CD1c-positive myeloid dendritic cell (primary cell): ENCODE measurements at regions not wholly inside any gene's neighbourhood (a gene's known extent, or its start where the extent isn't known, plus 50 kb on each side); places are given as distances from the start of the nearest gene placed in this dataset.
"Not testable (repeated sequence)": the region's sequence is repeated elsewhere in the genome, so short reads cannot be mapped to it uniquely, and the experiment has no call there.

Experiments
- DNase-seq: peaks from one replicate; pipeline ENCODE4 v3.0.0-alpha.2; 2016; ENCODE audit errors: extremely low spot score

DNA sequence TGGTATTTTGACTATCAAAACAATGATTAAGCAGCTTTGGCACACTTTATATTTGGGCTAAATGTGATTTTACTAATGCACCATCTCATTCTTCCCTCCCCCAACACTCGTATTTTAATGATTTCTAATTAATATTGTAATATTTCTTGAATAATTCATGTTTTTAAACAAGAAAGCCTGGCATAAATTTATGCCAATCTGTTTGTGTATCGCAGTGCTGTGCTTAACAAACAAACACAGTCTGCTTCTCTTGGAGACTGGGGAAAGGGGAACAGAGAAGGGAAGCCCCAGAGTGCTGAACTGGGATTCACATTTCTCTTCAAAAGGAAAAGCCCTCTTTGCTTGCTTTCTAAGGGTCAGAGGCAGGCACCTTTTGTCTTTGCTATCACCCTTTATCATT lies 496.9 kb upstream of the STXBP6 start:
- no peak for DNase-seq

DNA sequence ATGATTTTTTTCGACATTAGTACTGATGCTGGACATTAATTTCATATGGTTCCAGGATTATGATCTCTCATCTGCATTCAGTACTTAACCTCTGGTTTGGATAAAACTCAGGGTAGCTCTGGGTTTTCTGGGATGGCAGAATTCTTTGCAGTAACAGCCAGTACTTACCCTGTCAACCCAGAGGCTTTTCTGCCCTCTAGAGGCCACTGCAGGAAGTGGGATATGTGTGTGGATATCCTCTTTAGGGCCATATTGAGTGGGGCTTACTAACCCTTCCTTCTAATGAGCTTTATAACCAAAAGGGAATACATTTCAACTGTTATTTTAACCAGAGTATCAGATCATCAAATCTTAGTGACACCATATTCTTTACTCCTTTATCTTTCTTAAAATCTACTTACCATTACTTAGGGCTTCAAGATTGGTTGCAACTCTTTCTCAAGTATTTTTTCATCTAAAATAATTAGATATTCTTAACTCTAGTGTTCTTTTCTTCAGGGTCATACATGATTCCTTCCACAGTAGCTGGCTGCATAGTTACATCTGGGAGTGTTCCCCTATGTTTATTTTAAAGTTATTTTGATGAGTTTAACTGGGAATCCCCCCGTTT lies 488.0 kb upstream of the STXBP6 start:
- peak; percentile 2 for DNase-seq

DNA sequence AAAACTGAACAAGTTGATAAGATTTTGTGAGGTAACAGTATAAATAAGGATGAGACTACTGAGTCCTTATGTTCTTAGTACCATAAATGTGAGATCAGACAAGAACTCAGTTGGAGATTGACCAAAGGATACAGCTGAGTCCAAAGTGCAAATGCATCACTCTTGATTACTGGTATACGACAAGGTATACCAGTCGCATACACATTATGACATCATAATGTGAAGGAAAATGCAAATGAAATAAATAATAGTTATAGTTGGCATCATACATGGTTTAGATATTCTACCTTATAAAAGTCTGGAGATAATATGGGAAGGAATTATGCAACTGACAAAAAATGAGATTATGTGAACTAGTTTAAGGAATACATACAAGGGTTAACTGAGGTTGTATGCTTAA lies 476.3 kb upstream of the STXBP6 start:
- no peak for DNase-seq

DNA sequence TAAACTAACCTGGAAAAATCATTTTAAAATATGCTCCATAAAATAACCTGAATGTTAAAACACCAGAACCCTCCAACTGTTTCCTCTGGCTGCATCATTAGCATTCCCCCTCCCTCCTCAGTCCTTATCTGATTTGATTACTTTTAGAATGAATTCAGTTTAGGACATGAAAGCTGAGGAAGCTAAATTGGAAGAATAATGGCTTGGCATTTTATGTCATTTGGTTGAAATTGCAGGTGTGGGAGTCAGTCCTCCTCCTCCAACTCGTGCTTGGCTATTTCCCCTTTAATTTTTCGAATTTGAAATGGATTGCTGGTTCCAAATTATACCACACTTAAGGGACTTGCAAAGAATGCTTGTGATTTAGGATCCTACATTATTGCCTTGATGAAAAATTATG lies 473.0 kb upstream of the STXBP6 start:
- DNase-seq: no peak

DNA sequence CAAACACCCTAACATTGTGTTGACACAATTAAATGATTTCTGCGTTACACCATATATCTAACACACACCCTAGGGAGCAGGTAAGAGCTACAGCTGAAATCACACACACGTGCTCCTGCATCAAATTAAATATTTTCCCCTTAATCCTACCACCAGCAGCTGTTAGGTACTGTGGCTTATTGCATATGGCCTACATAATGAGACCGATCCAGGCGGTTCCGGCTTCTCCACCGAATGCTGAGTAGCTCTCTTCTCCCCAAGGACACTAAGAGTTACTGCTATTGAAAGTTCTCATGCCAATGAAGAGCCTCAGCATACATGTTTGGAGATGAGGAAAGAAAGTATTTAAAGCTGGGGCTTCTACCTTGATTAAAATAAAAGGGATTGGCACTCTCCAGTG lies 472.2 kb upstream of the STXBP6 start:
- DNase-seq: no peak

DNA sequence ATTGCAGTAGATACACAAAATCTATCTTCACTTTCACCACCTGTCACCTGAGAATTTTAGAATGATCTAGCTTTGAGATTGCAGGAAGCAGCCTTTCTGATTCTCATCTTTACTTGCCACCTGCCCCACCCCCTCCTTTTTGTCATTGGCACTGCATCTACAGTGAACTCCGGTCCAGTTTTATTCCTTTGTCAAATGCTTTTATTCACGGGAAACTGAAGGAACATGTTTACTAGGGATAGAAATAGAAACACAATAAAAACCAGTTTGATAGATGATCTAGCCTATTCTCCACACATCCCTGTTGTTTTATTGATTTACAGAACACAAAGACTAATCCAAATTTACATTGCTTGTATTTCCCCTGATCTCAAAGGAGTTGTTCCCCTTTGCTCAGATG lies 471.7 kb upstream of the STXBP6 start:
- DNase-seq: no peak

DNA sequence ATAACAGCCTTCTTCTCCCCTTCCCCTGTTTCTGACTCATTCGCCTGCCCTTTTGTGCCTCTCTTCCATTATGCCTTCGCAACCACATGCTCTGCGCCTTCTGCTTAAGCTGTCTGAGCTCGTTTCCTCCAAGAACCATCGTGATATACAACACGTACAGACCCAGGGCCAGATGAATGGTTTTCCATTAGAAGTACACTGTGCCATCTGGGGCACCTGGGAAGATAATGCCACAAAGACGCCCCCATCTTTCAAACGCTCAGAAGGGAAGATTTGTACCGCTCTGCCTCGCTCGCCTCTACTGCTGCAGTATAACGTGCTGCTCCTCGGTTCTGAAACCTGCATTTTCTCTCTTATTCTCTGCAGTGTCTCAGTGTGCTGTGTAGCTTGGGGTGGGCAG lies 470.9 kb upstream of the STXBP6 start:
- DNase-seq: no peak

DNA sequence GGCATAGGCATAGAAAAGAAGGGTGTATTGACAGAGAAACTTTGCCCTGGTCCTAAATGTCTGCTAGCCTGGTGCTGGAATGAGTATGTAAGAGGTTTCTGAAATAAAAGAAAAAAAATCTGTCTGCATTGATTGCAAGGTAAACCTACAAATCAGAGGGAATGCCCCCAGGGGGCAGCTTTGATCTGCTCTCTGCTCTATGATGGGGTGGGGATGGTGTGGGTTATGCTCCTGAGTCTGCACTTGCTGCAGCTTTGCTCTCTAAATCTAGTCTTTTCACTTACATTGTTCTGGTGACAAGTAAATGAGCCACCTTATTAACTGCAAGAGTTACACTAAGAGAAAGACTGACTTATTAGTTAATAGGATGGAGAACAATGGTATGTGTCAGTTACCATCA lies 468.4 kb upstream of the STXBP6 start:
- DNase-seq: no peak

DNA sequence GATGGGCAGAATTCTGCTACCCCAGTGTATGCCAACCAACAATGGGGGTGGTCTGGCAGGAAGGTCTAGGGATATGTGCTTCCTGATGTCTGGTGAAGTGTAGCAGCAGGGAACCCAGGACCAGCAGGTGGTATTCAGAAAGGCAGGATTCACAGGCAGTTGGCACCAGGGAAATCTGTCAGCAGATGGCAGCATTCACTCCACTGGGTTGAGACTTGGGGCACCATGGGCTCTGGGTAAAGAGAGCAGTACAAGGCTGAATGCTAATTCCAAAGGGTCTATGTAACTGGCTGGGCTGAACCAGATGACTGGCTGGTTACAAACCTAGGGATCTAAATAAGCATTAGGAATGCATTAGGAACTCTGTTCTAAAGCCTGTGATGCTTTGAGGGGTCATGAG lies 466.9 kb upstream of the STXBP6 start:
- no peak for DNase-seq

DNA sequence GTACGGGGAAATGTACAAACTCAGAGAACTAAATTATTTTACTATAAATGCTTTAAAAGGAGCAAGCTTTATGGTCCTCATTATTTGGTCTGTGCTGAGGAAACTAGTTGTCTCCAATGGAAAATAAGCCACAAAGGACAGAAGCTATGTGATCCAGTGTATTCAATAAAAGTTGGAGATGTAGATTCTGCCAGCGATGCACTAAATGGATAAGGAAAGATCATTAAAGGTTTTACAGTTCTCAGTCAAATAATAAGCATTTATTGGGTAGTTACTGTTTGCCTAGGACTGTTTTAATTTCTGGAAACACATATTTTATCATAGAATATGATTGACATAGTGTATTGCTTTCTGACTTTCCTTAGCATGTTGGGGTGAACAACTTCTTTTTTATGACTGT lies 458.9 kb upstream of the STXBP6 start:
- DNase-seq: no peak

DNA sequence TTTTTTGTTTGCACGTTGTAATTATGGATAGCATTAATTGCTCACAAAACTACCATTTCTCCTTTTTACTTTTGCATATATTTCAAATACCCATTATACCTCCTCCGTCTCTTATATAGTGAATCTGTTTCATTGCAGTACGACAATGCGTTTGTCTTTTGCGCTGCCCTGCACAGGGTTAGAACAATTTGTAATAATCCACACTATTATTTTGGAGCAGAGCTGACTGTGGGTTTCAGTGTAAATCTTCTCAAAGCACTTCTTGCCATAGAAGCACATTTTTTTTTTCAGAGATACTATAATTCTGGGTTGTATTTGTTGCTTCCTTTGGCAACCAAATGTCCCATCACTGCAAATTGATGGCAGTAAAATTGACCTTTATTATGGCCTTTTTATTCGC lies 451.8 kb upstream of the STXBP6 start:
- no peak for DNase-seq

DNA sequence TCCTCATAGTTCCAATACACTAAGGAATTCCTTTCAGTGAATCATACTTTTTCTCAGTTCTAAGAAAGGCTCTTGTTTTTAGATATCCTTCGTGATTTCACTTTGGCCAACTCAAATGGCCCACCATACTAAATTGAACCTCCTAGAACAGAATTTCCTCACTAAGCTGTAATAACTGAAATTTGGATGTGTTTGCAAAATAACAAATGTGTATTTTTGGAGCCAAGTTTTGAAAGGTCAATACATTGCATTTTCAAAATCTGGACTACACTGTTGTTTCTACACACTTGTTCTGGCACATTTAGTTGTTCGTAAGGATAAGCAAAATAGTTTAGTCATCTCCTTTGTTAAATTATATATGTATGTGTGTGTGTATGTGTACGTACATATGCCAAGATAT lies 439.0 kb upstream of the STXBP6 start:
- no peak for DNase-seq

DNA sequence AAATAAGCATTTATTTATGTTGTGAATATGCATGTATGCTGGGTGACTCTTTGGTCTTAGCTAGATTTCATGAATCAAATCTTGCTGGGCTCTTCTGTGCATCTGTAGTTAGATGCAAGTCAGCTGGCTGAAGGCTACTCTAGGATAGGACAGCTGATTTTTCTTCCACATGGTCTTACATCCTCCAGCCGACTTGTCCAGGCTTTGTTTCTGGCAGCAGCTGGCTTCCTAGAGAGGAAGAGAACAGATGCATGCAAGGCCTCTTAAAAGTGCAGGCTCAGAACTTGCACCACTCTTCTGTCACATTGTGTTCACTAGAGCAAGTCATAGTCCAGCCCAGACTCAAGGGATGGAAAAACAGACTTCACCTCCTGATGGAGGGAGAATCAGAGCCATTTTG lies 435.4 kb upstream of the STXBP6 start:
- no peak for DNase-seq

DNA sequence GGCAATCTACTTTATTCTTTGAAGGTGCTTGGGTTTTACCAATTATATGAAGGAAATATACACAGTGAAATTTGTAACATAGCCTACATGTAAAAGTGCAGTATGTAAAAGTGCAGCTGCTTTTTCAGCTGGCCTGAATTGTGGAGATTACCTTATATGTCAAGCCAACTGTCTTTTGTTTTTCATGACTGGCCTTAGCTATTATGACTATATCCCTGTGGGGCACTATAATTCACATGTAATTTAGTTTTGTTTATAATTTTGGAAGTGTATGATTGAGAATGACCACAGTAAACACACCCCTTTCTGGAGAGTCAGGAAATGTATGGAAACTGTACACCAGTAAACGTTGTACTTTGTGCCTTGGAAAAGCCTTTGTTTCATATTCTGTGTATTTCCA lies 435.0 kb upstream of the STXBP6 start:
- no peak for DNase-seq

DNA sequence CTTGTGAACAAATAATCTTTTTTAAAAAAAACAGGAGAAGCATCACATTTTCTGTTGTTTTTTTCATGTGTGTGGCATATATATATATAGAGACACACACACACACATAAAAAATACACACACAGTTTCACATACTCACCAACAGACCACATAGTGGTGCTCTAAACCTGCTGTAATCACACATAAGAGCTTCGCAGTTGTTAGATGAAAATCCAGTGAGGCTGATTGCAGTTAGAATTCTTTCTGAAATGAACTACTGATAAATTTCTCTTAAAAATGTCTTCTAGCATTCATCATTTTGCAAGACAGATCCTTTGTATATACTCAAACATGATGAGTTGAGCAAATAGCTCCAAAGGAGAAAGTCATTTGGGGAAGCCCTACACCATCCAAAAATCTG lies 434.3 kb upstream of the STXBP6 start:
- no peak for DNase-seq

DNA sequence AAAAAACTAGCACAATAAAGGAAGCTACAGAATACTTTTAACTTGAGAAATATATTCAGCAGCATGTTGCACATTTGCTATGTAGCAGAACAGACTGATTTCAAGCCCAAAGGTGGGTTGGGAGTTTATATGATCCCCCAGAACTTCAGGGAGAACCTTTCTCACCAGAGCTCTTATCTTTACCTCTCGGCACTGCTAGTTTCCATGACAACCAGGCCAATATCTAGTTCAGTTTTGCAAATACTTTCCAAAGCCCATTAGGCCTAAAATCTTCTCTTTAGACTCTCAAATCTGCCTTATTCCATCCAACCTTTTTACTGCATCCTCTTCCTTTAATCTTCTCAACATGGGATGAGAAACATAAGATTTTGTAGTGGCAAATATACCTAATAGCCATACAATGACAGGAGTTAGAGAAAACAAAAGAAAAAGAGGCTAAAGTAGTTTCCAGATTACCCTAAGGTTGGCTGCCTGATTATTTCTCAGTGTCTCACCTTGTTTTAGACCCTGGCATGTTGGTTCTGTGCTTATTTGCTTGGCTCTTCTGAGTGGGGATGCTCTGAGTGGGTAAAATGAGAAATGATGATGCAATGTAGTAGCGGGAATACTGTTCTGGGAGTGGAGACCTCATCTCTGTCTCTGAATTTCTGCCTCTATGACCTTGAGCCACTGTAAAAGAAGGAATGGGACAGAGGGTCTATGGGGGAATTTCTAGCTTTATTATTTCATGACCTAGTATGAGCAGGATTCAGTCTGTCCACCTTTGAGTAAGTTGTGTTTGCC lies 427.6 kb upstream of the STXBP6 start:
- DNase-seq: no peak

DNA sequence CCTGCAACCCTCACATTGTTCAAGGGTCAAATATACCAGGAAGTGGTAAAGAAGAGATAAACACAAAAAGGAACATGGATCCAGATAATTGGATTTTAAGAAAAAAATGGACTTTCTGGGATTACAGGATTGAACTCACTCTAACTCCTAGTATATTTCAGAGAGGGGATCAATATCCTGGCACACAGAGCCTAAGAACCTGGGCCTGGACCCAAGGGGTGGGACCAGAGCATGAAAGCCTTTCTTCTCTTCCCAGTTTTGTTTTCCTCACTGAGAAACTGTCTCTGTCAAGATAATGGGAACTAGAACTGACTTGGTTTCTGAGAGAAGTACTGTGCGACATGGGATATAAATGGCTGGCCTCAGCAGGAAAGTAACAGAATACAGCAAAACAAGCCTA lies 422.8 kb upstream of the STXBP6 start:
- no peak for DNase-seq

DNA sequence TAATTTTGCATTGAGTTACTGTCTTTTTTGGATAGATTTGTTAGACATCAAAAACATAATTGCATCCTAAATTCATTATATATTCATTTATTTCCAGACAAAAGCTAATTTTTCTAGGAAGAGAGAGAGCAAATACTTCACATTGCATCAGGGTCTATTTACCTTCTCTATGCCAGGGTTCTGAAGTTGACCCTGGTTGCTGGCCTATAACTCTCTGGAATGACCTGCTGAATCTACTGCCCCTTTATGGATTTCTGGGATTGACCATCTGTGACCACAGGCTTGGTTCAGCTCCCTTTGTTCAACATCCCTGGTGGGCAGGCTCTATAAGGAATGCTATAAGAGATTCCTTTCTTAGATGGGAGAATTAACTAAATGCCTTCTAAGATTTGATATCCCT lies 414.8 kb upstream of the STXBP6 start:
- DNase-seq: no peak

DNA sequence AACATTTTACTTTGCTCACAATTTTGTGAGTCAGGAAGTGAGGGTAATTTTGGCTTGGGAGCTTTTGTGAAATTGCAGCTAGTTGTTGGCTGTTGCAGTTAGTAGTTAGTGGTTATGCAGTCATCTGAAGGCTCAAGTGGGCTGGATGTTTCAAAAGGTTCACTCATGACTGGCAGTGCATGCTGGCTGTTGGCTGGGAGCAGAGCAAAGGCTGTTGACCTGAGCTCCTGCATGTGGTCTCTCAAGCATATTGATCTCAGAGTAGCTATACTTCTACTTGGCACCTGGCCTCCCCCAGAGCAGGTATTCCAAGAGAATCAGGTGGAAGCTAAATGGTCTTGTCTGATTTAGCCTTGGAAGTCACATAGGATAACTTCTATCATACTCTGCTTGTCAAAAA lies 414.1 kb upstream of the STXBP6 start:
- DNase-seq: no peak

DNA sequence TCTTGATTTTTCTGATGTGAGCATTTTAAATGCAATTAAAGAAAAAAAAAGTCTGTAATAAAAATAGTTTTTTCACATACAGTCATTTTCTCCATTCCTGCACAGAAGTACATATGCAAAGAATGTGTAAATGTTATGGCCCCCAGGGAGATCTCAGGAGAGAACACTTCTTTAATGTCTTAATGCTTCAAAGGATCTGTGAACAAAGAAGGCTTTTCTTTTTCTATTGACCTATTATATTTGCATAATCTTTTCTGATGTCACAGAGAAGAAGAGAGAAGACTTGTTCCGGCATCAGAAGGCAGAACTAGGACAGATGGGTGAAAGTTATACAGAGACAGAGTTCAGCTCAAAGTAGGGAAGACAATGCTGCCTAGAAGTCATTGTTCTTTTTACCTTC lies 413.5 kb upstream of the STXBP6 start:
- DNase-seq: no peak

DNA sequence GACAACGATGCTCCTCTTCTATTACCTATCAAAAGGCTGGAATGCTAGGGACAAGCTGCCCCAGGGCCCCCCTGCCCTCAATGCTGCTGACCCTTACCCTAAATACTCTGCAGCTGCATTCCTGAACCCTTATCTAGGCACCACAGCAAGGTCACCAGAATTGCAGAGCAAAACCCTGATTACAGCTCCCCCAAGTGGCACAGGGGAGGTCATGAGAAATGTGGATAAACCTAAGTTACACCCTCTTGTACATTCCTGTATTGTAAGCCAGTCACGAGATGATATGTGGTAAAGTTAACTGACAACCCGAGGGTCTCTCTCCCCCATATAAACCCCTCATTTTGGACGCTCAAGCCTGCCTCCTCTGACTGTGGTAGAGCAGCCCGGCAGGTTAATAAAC lies 411.8 kb upstream of the STXBP6 start:
- DNase-seq: no peak

DNA sequence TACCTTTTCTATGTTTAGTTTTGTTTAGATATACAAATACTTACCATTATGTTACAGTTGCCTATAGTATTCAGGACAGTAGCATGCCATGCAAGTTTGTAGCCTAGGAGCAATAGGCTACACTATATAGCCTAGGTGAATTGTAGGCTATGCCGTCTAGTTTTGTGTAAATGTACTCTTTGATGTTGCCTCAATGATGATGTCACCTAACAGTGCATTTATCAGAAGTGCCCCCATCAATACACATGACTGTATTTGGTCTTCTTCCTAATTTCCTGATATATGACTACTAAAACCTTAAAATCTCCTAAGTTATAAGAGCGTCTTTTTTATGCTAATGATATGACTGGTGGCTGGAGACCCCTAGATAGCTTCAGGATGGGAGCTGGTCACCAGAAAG lies 394.4 kb upstream of the STXBP6 start:
- DNase-seq: no peak

DNA sequence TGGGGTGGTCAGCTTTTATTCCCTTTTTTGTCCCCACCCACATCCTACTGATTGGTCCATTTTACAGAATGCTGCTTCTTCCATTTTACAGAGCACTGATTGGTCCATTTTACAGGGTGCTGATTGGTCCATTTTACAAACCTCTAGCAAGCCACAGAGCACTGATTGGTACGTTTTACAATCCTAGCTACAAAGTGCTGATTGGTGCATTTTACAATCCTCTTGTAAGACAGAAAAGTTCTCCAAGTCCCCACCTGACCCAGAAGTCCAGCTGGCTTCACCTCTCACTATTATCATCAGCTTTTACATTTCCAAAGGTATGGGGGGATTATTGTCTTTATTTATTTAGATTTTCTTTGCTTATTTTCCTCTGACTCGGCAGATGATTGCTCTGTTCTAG lies 390.4 kb upstream of the STXBP6 start:
- not testable (repeated sequence) for DNase-seq

DNA sequence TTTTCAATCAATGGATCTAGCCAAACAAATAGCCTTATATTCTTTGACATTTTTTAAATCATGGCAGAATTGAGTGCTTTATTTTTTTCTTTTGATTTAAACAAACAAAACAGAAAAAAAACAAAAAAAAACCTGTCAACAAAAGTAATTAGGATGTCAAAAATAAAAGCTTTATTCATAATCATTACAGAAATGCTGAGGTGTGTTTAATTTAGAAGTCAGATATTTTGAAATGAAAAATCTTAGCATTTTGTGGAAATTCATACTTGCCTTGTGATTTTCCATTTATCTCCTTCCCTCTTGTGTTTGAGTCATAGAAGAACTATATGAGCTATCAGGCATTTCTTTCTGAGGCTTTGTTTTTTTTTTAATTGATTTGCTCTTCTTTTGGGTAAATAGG lies 387.0 kb upstream of the STXBP6 start:
- no peak for DNase-seq
